Lung (tissue), 11 donors: ENCODE measurements at regions not wholly inside any gene's neighbourhood (a gene's known extent, or its start where the extent isn't known, plus 50 kb on each side); places are given as distances from the start of the nearest gene placed in this dataset.
A peak's percentile ranks its signal among the peaks of the same experiment; 100 is the strongest.

ENCODE experiments used
- ATAC-seq: fragments of 200-7000 bp; cut with Tn5 transposase; one replicate; pipeline ENCODE4 v1.9.1; 2020; ENCODE audit warnings: moderate number of reproducible peaks; ENCODE audit not compliant: insufficient read depth, low FRiP score
- DNase-seq, 3 donors: peaks; one replicate each; pipeline ENCODE4 v3.0.0-alpha.2; 2013 to 2017
- H3K27ac ChIP-seq, 2 donors: one replicate each; pipeline ENCODE4 v1.5.1; 2013; ENCODE audit warnings: mild to moderate bottlenecking in 2 of 2, moderate library complexity in 2 of 2, control low read depth in 1 of 2, inconsistent platforms in 1 of 2, low read depth in 1 of 2, low read length in 1 of 2
- H3K27me3 ChIP-seq, 3 donors: one replicate each; pipeline ENCODE4 v1.5.1; 2013; ENCODE audit warnings: low read length in 2 of 3; ENCODE audit not compliant: control insufficient read depth in 3 of 3, insufficient read depth in 3 of 3
- H3K36me3 ChIP-seq, 4 donors: one replicate each; pipeline ENCODE4 v1.5.1; 2013; ENCODE audit warnings: low read length in 4 of 4, mild to moderate bottlenecking in 1 of 4, moderate library complexity in 1 of 4; ENCODE audit not compliant: control insufficient read depth in 4 of 4, insufficient read depth in 4 of 4
- H3K4me1 ChIP-seq, 5 donors: one replicate each; pipeline ENCODE4 v1.5.1; 2013; ENCODE audit warnings: low read length in 5 of 5, mild to moderate bottlenecking in 2 of 5, moderate library complexity in 1 of 5; ENCODE audit not compliant: control insufficient read depth in 5 of 5, insufficient read depth in 5 of 5
- H3K4me3 ChIP-seq: one replicate; pipeline ENCODE4 v1.5.1; 2013; ENCODE audit warnings: mild to moderate bottlenecking, control low read depth, moderate library complexity
- H3K9ac ChIP-seq, 2 donors: one replicate each; pipeline ENCODE4 v1.5.1; 2013; ENCODE audit warnings: low read length in 2 of 2, control low read depth in 1 of 2; ENCODE audit not compliant: insufficient read depth in 1 of 2
- H3K9me3 ChIP-seq, 4 donors: one replicate each; pipeline ENCODE4 v1.5.1; 2013; ENCODE audit warnings: low read length in 3 of 4, mild to moderate bottlenecking in 1 of 4, moderate library complexity in 1 of 4; ENCODE audit not compliant: control insufficient read depth in 4 of 4, insufficient read depth in 3 of 4
- WGBS, 2 donors: extraction: QIAGEN DNeasy Blood & Tissue Kit; methylation state at CpG; one replicate each; pipeline ENCODE4 v1.1.7; 2013; 5-methylcytosine and 5-hydroxymethylcytosine counted together
- TF ChIP-seq, protein P1 (sequence below): IDR thresholded peaks from 2 replicates; pipeline ENCODE4 v1.5.1; 2012; ENCODE audit warnings: mild to moderate bottlenecking; ENCODE audit errors: control extremely low read depth, extremely low read depth
- donor health status: control.
- donor health status: control.
- donor health status: Bipolar disorder and iron deficiency.
- donor health status: healthy.
- donor health status: DM: yes; HTN: yes; CAD: no.

DNA sequence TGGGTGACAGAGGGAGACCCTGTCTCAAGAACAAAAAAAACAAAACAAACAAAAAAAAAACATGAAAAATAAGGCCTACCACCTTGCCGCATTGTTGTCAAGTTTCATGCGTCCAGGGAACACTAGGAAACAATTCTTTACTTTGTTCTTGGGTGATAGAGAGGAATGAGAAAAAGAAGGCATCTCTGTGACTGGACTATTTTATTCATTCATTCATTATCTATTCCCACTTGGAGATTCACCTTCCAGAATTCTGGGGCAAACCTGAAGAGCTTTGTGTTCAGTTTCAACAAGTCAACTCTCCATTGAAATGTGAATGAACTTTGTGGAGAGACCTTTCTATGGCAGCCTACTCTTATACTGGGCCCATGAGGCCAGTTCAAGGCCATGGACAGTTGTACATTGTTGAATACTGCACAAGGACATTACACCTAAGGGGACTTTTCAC, 88.5 kb upstream of the NDUFV2 start:
- 96 to 97% methylated on average over 2 of the region's 2 CpGs for WGBS, 2 donors
- TF ChIP-seq, protein P1, sequence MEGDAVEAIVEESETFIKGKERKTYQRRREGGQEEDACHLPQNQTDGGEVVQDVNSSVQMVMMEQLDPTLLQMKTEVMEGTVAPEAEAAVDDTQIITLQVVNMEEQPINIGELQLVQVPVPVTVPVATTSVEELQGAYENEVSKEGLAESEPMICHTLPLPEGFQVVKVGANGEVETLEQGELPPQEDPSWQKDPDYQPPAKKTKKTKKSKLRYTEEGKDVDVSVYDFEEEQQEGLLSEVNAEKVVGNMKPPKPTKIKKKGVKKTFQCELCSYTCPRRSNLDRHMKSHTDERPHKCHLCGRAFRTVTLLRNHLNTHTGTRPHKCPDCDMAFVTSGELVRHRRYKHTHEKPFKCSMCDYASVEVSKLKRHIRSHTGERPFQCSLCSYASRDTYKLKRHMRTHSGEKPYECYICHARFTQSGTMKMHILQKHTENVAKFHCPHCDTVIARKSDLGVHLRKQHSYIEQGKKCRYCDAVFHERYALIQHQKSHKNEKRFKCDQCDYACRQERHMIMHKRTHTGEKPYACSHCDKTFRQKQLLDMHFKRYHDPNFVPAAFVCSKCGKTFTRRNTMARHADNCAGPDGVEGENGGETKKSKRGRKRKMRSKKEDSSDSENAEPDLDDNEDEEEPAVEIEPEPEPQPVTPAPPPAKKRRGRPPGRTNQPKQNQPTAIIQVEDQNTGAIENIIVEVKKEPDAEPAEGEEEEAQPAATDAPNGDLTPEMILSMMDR: no peak
- no peak for ATAC-seq
- H3K9me3 ChIP-seq: peaks cover 0 to 4% (median 0%) of the 10 kb centered on the region in 4 donors
- H3K4me1 ChIP-seq: peaks cover 0 to 7% (median 0%) of the 10 kb centered on the region in 5 donors
- H3K9ac ChIP-seq: no peak overlapping the region
- H3K36me3 ChIP-seq: no peaks in the 10 kb centered on the region
- no peak overlapping the region for H3K27ac ChIP-seq
- H3K4me3 ChIP-seq: no peak overlapping the region
- DNase-seq: no peak
- H3K27me3 ChIP-seq: no peaks in the 10 kb centered on the region

DNA sequence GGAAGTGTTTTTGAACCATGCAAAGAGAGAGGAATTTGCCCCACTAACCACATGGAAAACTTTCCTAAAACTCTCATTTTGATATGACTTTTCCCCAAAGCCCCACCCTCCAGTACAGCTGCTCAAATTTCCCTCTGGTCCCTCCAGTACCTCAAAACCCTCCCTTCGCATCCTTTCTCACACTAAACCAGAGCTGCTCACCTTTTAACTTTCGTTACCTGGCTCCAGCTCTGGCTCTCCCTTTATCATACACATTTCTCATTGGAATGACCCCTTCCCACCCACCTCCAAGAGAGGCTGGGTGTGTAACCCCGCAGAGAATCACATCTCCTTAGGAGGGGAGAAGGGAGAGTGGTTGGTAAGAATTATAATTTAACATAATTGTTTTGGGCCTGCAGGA, 86.8 kb upstream of the NDUFV2 start:
- TF ChIP-seq, protein P1: no peak
- no peak overlapping the region for H3K27ac ChIP-seq
- WGBS, 2 donors: 67 to 98% methylated on average over 3 of the region's 3 CpGs
- H3K9me3 ChIP-seq: peaks cover 0 to 4% (median 0%) of the 10 kb centered on the region in 4 donors
- no peak for DNase-seq
- H3K4me1 ChIP-seq: peaks cover 0 to 7% (median 0%) of the 10 kb centered on the region in 5 donors
- ATAC-seq: no peak
- H3K27me3 ChIP-seq: no peaks in the 10 kb centered on the region
- no peak overlapping the region for H3K4me3 ChIP-seq
- H3K36me3 ChIP-seq: no peaks in the 10 kb centered on the region
- no peak overlapping the region for H3K9ac ChIP-seq

DNA sequence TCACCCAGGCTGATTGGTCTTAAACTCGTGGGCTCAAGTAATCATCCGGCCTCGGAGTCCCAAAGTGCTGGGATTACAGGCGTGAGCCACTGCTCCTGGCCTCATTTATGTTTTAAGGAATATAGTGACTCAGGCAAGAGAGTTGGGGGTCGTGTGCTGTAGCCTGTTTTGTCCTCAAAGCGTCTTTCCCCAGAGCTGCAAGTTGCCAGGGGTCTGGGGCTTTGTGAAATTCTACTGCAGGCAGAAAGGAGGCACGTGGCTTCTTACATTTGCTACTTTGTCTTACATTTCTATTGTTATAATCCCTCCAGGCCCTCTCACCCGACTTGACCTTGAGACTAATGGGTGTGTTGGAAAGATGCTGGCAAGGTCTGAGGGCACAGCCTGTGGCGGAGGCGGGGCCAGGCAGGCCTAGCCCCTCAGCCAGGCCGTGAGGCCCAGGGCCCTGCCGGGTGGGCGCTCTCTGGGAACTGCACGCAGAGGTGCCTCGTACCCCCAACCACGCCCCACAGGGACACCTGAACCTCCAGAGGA, 85.8 kb upstream of the NDUFV2 start:
- Histone ChIP-seq H3K27me3 (no peaks in the 10 kb centered on the region), H3K36me3 (no peaks in the 10 kb centered on the region), H3K4me1 (peaks cover 0 to 7% (median 0%) of the 10 kb centered on the region in 5 donors), H3K4me3 (no peak overlapping the region), H3K9ac (no peak overlapping the region), H3K9me3 (peaks cover 0 to 4% (median 0%) of the 10 kb centered on the region in 4 donors), H3K27ac (peak overlapping the region; percentile 42 to 46)
- WGBS, 2 donors: 60 to 62% methylated on average over 16 of the region's 16 CpGs
- TF ChIP-seq, protein P1: no peak
- DNase-seq: no peak
- ATAC-seq: no peak
